ENCODE measurements at regions not wholly inside any gene's neighbourhood (a gene's known extent, or its start where the extent isn't known, plus 50 kb on each side); places are given as distances from the start of the nearest gene placed in this dataset.
"Not testable (repeated sequence)": the region's sequence is repeated elsewhere in the genome, so short reads cannot be mapped to it uniquely, and the experiment has no call there.

GRCh38 chr1:232711996-232712395, 82.1 kb upstream of the SIPA1L2 start:
- no peak for DNase-seq
- intact Hi-C loops (cut with DNase I) = no loop called here

- no peak for DNase-seq
- intact Hi-C loops (cut with DNase I) = no loop called here
Measured at GRCh38 chr1:232713785-232714184, 83.9 kb upstream of the SIPA1L2 start.

GRCh38 chr1:232715154-232715553, 85.2 kb upstream of the SIPA1L2 start:
- DNase-seq = no peak
- intact Hi-C loops (cut with DNase I) = no loop called here

GRCh38 chr1:232717911-232718310, 87.3 kb upstream of the MAP10 start:
- DNase-seq; intact Hi-C loops (cut with DNase I): not testable (repeated sequence)

- intact Hi-C loops (cut with DNase I) = no loop called here
- no peak for DNase-seq
Measured at GRCh38 chr1:232718928-232719927, 86.0 kb upstream of the MAP10 start.

- DNase-seq = no peak
- intact Hi-C loops (cut with DNase I) = no loop called here
Measured at GRCh38 chr1:232722626-232723025, 82.6 kb upstream of the MAP10 start.

GRCh38 chr1:232725305-232726047, 79.7 kb upstream of the MAP10 start:
- intact Hi-C loops (cut with DNase I) = no loop called here
- DNase-seq = no peak

- intact Hi-C loops (cut with DNase I) = no loop called here
- no peak for DNase-seq
Measured at GRCh38 chr1:232726048-232726779, 79.0 kb upstream of the MAP10 start.

- DNase-seq = no peak
- intact Hi-C loops (cut with DNase I) = no loop called here
Measured at GRCh38 chr1:232728507-232729263, 76.5 kb upstream of the MAP10 start.

- intact Hi-C loops (cut with DNase I) = no loop called here
- DNase-seq = no peak
Measured at GRCh38 chr1:232732344-232732910, 72.8 kb upstream of the MAP10 start.

- DNase-seq = no peak
- intact Hi-C loops (cut with DNase I) = no loop called here
Measured at GRCh38 chr1:232737917-232738316, 67.3 kb upstream of the MAP10 start.

- no peak for DNase-seq
Measured at GRCh38 chr1:232743999-232744398, 61.2 kb upstream of the MAP10 start.

GRCh38 chr1:232744847-232745246, 60.4 kb upstream of the MAP10 start:
- intact Hi-C loops (cut with DNase I) = loop anchor here (5.0 kb wide), 1 partner anchor 237 kb away; no protein-coding TSS in a partner anchor
- DNase-seq = no peak

More at GRCh38 chr1:232743999-232744398, 61.2 kb upstream of the MAP10 start:
- intact Hi-C loops (cut with DNase I) = loop anchor here (5.0 kb wide), 1 partner anchor 238 kb away; no protein-coding TSS in a partner anchor

GRCh38 chr1:232745698-232746097, 59.5 kb upstream of the MAP10 start:
- DNase-seq; intact Hi-C loops (cut with DNase I): not testable (repeated sequence)

GRCh38 chr1:232748910-232749368, 56.3 kb upstream of the MAP10 start:
- DNase-seq = no peak
- intact Hi-C loops (cut with DNase I) = no loop called here

GRCh38 chr1:232751393-232752140, 53.6 kb upstream of the MAP10 start:
- no peak for DNase-seq
- intact Hi-C loops (cut with DNase I) = no loop called here

- DNase-seq = no peak
- intact Hi-C loops (cut with DNase I) = no loop called here
Measured at GRCh38 chr1:232752365-232752764, 52.9 kb upstream of the MAP10 start.

- intact Hi-C loops (cut with DNase I) = no loop called here
- DNase-seq = no peak
Measured at GRCh38 chr1:232754930-232755329, 50.3 kb upstream of the MAP10 start.
